Lower leg skin (tissue), 3 donors: ENCODE measurements at regions not wholly inside any gene's neighbourhood (a gene's known extent, or its start where the extent isn't known, plus 50 kb on each side); places are given as distances from the start of the nearest gene placed in this dataset.

Source experiments
- CTCF ChIP-seq, 3 donors: fragments of 450-650 bp; IDR thresholded peaks; one replicate each; pipeline ENCODE4 v1.5.1; 2016; ENCODE audit warnings: antibody characterized with exemption in 3 of 3, mild to moderate bottlenecking in 3 of 3, moderate library complexity in 2 of 3
- POLR2A ChIP-seq, 2 donors: fragments of 450-650 bp; IDR thresholded peaks; one replicate each; pipeline ENCODE4 v1.6.1; 2016 to 2017; ENCODE audit warnings: antibody characterized with exemption in 2 of 2, mild to moderate bottlenecking in 1 of 2, moderate library complexity in 1 of 2

GRCh38 chr3:110070161-110070916 is 733.0 kb upstream of the DPPA4 start:
- TF ChIP-seq POLR2A (IDR thresholded peaks at IDR 0.05) (no peak), CTCF (IDR thresholded peaks at IDR 0.05) (no peak)
